Middle frontal gyrus (tissue), 1 donor: ENCODE measurements at regions not wholly inside any gene's neighbourhood (a gene's known extent, or its start where the extent isn't known, plus 50 kb on each side); places are given as distances from the start of the nearest gene placed in this dataset.

ENCODE experiments used
- DNase-seq: peaks from one replicate; pipeline ENCODE4 v3.0.0-alpha.2; 2015; ENCODE audit warnings: low spot score; ENCODE audit errors: extremely low spot score

DNA sequence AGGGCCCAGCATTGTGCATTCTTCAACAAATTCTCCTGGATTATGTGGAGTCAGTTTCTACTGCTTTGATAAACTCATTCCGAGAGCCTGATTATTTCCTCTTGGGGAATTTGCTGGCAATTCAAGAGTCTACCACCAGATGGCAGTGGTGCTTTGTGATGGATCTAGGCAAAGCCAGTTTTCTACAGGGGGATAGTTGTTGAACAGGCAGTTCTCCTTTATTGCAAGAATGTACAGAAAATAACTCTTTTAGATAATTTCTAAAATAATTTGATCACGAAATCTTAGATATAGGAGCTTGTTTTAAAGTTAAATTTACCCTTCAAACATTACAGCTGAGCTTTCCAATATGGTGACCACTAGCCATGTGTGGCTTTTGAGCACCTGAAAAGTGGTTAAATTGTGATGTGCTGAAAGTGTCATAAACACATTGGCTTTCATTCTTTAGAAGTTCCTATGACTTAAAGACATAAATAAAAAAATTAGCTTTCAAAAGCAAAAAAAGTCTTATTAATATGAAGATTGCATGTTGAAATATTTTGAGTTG lies 66.7 kb upstream of the HAAO start:
- DNase-seq = no peak

DNA sequence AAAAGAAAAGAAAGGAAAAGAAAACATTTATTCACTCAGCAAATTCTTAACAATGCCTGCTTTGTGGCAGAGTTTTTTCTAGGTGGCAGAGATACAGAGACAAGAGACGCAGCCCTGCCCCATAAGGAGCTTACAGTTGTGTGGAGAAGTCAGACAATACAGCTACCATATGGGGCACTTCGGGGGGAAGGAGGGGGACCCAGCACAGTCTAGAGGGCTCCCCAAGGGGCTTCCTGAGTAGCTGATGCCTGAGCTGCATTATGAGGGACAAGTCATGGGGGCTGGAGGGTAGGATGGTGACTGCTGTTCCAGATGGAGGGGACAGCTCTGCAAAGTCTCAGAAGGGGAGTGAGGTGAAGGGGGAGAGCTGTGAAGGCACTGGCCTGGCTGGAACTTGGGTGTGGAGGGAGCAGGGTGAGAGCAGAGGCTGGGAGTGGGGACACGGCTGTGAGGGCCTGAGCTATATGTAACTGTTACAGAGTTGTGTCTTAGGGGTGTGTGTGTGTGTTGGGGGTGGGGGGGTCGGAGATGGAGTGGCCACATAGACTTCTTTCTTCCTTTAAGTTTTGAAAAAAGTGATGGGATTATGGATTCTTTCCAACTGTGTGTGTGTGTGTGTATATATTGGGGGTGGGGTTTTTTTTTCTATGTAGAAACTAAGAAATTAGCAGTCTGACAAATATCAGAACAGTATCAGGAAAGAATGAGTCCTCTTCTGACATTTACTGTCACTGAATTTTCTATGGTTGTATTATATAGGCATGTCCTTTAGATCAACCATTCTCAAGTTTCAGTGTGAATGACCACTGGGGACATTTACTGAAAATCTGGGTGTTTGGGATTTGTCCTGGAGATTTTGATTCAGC lies 66.0 kb upstream of the HAAO start:
- DNase-seq = no peak

DNA sequence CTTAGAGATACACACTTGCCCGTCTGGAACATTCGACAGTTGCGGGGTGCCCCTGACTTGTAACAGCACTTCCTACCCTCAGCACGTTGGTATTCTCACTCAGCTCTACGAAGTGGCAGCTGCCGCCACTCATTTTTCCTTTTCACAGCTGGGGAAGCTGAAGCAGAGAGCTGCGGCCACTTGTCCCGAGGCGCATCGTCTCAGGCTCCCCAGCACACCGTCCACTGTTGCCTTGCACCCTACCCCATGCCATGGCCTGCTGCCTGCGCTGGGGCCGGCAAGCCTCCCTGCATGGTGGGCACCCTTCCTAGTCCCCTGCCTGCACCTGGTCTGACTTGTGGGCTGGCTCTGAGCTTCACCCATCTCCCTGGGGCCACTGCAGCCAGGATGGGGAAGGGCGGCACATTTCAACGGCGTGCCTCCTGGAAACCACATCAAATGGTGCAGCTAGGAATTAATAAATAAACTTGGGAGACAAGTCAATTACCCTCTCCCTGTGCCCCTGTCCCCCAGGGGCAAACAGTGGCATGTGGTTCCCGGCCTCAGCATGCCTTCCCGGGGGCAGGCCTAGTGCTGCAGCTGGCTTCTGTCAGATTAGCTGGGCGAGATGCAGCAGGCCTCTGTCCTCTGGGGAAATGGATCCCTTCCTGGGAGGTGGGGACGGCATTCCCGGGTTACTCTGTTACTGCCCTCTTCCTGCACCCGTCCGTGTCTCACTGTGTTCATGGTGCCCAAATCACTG lies 64.7 kb upstream of the HAAO start:
- no peak for DNase-seq

DNA sequence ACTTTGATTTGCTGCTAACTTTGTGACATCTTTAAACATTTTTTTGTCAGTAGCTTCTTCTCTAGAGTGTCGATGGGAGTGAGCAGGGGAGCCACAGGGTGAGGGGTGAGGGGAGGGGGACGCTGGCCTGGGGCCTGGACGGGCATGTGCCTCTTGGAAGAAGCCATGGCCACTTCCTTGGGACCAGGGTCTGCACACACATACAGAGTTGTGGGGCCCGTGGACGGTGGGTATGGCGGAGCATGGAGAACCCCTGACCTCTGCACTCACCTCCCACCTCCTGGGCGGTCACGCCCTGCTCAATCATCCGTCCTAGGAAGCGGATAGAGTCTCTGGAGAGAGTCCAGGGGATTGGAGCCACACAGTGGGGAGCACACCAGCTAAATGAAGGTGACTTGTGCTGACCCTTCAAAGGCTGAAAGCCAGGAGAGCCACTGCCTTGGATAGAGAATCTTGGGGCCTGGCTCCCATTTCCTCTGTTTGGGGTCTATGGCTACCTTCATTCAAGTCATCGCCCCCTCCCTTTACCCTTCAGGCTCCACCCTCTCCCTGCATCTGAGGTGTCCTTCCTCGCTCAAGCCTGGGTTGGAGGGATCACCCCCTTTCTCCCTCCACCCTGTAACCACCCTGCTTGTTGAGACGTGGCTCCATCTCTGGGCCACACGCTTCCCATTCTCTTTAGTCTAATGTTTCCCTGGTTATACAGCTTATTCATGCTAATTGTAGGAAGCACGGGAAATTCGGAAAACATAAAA lies 63.9 kb upstream of the HAAO start:
- no peak for DNase-seq

DNA sequence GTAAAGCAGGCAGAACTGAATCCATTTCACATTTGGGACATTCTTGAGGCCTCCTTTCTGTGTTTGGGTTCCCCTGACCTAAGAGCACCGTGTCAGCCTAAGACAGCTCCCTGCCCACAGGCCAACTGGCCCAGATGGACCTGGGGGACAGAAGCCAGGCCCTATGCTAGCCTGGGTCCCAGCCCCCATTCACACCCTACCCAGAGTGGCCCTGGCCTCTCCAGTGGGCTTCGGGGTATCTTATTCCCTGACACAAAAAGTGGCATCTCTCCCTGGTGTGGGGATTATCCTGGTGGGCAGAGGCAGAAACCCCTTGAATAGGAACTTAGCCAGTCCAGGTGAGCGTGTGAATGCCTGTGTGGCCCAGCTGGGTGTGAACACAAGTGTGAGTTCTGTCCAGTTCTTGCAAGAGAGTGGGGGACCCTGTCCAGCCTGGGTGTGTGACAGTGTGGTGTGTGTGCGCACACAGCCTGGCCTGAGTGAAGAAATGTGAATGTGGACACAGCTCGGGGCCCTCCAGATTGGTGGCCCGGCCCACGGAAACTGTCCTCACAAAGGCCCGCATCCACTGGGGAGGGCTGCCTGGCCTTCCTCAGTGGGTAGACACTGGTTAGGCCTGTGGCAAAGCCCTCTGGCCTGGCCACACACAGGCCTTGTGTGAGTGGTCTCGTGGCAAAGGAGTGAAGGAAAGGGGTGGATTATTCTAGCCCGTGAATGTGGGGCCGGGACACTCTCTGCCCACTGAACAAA lies 63.0 kb upstream of the HAAO start:
- no peak for DNase-seq

DNA sequence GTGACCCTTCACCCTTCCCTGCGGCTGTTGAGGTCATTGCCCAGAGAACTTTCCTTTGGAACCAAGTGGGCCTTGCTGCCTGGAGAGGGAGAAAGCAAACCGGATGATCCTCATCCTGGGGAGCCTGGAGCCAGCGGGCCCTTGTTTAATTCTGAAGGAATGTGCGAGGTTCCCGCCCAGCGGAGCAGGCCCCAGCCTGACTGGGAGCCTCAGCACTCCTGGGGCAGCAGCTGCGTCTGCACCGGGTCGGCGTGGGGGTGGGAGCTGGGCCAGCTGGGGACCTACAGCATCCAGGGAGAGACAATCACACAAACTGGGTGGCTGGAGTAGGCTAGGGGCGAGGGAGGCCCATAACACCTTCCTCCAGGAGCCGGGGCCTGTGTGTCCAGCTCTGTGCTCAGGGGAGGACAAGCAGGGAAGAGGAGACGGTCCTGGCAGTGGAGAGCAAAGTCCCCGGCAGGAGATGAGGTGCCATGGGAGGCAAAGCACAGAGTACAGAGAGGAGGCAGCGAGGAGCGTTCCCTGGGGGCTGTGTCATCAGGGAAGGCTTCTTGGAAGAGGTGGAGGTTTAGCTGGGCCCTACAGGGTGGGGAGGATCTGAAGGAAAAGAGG lies 61.9 kb upstream of the HAAO start:
- no peak for DNase-seq

DNA sequence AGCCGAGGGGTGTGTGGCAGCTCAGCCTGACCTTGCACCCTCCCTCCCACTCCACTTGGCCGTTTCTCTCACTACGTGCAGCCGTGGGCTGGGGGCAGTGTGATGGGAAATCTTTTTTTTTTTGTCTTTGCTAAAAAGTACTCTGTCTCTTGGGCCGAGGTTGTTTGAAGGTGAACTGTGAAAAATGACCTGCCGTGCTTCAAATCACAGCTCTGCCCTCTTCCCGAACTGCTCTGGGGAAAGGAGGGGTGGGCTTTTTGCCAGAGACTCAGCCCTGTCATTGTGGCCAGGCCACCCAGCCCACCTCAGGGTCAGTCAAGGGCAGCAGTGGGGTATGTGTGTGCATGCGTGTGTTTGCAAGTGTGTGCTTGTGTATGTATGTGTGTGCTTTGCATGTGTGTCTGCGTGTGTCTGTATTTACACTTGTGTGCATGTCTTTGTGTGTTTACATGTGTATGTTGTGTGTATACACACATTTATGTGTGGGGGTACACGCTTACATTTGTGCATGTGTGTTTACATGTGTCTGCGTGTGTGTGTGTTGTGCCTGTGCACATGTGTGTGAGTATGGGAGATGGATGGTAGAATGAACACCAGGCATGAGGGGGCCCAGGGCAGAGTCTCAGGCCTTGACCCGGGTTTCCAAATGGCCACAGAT lies 61.3 kb upstream of the HAAO start:
- DNase-seq = no peak

DNA sequence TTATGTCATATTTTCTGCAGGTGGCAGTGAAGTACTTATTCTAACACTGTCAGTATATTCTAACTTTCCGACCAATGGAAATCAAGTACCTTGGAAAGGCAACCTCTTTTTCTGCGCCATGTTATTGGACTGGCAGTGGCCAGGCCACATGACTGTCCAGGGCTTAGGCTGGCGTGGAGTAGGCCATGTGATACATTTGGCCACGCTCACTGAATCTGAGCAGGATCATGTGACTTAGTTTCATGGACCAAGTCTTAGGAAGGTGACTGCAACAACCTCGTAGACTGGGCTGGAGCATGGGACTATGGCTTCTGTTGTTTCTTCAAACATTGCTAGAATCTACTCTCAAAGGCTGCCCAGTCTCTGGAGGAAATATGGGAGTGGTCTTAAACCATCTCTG lies 60.4 kb upstream of the HAAO start:
- DNase-seq = no peak

DNA sequence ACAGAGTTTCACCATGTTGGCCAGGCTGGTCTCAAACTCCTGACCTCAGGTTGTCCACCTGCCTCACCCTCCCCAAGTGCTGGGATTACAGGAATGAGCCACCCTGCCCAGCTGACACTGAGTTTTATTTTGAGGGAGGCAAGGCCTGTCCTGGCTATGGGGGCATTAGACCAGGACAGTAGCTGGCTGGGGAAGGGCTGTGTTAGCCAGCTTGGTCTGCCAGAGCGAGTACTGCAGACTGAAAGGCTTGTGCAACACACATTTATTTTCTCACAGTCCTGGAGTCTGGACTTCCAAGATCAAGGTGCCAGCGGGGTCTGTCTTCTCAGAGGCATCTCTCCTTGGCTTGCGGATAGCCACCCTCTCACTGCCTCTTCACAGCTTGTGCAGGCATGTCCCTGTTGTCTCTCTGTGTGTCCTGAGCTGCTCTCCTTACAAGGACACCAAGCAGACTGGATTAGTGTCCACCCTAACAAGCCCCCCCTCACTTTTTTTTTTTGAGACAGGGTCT lies 59.4 kb upstream of the HAAO start:
- no peak for DNase-seq

DNA sequence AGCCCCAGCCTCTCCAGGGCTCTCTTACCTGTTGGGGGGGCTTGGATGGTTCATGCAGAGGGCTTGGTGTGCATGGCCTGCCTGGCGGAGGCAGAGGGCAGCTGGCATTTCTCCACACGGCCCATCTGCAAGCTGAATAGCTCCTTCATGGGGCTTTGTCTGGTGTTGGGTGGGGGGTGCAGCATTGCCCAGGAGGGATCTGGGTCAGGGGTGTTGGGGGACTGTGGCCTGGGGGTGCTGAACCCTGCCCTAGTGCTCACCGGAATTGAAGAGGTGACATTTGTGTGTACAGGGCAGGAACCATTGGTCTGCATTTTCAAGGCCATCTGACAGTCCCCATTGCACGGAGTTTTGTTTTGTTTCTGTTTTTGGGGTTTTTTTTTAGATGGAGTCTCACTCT lies 58.8 kb upstream of the HAAO start:
- no peak for DNase-seq

DNA sequence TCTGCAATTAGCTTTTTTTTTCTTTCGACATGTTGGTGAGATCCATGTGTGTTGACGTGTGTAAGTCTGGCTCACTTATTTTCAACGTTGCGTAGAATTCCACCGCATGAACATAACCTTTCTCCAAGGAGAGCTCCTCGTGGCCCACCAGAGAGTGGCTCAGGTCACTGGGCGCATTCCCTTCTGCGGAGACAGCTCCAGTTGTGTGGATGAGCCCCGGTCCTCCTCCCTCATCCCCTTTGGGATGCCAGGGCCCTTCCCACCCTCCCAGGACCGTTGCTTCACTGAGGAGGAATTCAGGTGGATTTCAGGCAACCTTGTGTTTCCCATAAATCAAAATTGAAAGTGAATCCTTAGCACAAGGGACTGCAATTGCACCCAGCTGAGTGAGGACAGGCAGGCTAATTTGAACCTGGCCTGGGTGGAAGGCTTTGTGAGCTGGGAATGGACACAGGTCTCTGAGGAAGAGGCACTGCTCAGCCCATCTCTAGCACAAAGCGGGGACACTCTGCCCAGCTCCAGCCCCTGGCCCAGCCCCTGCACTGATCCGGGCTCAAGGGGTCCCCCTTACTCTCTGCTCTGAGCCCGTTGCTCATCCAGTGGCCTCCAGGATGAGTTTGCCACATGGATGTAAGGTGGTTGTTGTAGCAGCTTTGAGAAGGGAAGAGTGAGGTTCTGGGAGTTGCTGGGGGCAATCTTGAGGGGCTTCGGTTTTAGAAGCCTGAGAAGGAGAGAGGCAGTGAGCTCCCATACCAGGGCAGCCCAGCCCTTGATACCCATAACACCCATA lies 57.8 kb upstream of the HAAO start:
- DNase-seq = no peak

DNA sequence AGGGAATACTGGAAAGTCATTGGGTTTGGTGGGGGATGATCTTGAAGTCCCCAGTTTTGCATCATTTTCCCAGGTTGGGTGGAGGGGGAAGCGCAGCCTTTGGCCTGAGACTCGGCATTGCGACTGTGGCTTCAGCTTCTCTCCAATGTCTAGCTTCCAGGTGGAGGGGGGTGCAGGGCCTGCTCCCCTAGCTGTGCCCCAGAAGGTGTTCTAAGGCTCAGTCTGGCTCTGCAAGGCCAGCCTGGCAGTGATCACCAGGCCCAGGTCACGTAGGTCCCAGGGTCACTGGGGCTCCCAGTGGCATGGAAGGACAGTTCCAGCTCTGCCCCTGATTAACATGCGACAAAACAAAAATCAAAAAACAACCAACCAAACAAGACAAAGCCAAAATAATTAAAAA lies 56.9 kb upstream of the HAAO start:
- DNase-seq = no peak

DNA sequence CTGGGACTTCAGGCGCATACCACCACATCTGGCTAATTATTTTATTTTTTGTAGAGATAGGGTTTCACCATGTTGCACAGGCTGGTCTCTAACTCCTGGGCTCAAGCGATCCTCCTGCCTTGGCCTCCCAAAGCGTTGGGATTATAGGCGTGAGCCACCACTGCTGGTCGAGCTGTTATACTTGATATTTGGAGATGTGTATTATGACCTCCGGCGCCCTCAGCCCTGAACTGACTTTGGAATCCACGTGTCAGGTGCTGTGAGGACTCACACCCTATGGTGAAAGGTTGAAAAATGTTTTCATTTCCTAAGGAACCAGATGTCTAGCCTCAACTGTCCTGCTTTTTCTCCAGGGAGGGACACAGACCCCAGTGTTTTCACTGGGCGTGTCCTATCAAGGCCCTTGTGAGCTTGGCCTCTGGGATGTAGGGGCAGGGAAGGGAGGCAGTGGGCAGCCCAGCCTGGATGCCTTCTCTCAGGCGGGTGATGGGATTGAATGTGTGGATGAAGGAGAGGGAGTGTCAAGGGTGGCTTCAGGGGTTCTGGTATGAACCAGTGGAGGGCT lies 56.4 kb upstream of the HAAO start:
- DNase-seq = no peak

DNA sequence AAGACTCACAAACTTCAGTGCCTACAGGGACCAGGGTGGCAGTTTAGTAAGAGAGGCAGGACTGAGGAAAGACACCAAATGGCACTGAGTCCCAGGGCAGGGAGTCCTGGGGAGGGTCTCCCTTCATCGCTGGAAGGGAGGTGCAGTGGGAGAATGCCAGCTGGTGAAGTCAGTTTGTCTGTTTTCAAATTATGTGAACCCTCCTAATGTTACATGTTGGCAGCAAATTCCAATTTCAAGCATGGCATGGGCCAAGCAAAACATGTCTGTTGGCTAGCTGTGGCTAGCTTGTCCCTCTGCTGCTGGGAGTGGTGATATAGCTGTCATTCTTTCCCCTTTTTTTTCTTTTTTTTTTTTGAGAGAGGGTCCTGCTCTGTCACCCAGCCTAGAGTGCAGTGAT lies 55.9 kb upstream of the HAAO start:
- no peak for DNase-seq

DNA sequence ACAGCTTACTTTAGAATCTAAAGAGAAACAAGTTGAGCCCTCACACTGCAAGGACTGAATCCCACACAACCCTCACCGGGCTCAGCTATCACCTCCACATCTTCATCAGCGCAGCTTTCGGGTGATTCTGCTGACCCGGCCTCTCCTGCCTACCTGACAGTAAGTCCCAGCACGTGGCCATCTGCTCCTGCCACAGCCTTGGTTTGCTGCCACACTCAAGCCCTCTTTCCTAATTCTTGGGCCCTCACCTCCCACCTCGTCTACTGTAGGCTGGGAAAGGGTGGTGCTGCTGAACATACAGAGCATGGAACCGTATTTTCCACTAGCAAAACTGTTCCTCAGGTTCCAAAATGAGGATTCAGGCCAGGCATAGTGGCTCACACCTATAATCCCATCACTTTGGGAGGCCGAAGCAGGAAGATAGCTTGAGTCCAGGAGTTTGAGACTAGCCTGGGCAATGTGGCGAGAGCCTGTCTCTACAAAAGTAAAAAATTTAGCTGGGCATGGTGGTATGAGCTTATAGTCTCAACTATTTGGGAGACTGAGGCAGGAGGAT lies 55.3 kb upstream of the HAAO start:
- no peak for DNase-seq

DNA sequence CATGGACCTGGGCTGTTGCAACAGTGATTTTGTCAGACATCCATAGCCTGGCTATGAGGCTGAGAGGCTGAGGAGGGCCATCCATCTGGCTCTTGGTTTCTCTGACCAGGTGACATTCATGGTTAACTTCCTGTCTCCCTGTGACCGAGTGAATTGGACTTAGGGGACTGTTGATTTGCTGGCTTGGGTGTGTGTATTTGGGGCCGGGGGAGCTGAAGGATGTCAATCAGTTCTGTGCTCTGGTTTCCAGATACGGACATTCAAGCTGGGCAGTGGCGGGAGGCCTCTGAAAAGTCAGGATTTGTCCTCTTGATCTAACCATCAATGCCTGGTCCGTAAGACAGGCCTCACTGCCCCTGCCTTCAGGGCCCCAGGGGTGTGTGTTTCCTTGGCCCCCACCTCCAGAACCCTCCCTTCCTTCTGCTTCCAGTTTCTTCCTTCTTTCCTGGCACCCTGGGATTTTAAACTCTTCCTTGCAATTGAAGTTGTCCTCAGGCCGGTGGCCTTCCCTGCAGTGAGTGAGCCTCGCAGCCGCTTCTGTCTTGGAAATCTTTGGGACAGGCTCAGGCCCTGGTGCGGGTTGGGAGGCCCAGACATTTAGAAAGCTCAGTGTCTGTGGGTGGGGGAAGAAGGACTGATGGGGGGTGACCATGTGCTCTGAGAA lies 54.7 kb upstream of the HAAO start:
- DNase-seq = no peak

DNA sequence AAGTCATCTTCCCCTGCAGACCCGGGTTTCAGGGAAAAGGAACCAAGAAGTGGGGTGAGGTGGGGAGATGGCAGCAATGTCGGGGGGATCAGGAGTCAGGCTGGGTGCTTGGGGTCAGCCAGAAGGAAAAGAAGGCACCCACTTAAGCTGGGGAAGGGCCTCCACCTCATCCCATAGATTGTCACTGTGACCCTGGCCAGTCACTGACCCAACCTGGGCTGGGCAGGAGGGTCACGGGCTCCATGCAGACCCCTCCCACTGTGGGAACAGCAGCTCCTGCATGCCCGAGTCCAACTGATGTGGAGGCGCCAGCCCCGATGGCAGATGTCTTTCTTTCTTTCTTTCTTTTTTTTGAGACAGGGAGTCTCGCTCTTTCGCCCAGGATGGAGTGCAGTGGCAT lies 53.6 kb upstream of the HAAO start:
- no peak for DNase-seq
